ENCODE measurements at regions not wholly inside any gene's neighbourhood (a gene's known extent, or its start where the extent isn't known, plus 50 kb on each side); places are given as distances from the start of the nearest gene placed in this dataset.

- no peak for DNase-seq
Measured at GRCh38 chr13:59478908-59479307, 684.8 kb downstream of the DIAPH3 start.

- no peak for DNase-seq
Measured at GRCh38 chr13:59479629-59480028, 684.1 kb downstream of the DIAPH3 start.

- no peak for DNase-seq
Measured at GRCh38 chr13:59480396-59481259, 683.1 kb downstream of the DIAPH3 start.

- DNase-seq: no peak
Measured at GRCh38 chr13:59483501-59484145, 680.1 kb downstream of the DIAPH3 start.

- DNase-seq: no peak
Measured at GRCh38 chr13:59487883-59488282, 675.8 kb downstream of the DIAPH3 start.

GRCh38 chr13:59488436-59488835 is 675.3 kb downstream of the DIAPH3 start:
- DNase-seq: no peak

- no peak for DNase-seq
Measured at GRCh38 chr13:59490651-59491050, 673.1 kb downstream of the DIAPH3 start.

GRCh38 chr13:59492030-59492636 is 671.6 kb downstream of the DIAPH3 start:
- no peak for DNase-seq

GRCh38 chr13:59493436-59493965 is 670.2 kb downstream of the DIAPH3 start:
- no peak for DNase-seq

- DNase-seq: no peak
Measured at GRCh38 chr13:59494151-59494550, 669.6 kb downstream of the DIAPH3 start.

GRCh38 chr13:59494560-59494970 is 669.2 kb downstream of the DIAPH3 start:
- no peak for DNase-seq

- no peak for DNase-seq
Measured at GRCh38 chr13:59495299-59495698, 668.4 kb downstream of the DIAPH3 start.

GRCh38 chr13:59495936-59496512 is 667.7 kb downstream of the DIAPH3 start:
- DNase-seq: no peak

GRCh38 chr13:59497621-59498247 is 666.0 kb downstream of the DIAPH3 start:
- DNase-seq: no peak

- no peak for DNase-seq
Measured at GRCh38 chr13:59501004-59501403, 662.7 kb downstream of the DIAPH3 start.

GRCh38 chr13:59504407-59504806 is 659.3 kb downstream of the DIAPH3 start:
- no peak for DNase-seq

GRCh38 chr13:59510386-59510785 is 653.3 kb downstream of the DIAPH3 start:
- DNase-seq: no peak

GRCh38 chr13:59513686-59514085 is 650.0 kb downstream of the DIAPH3 start:
- no peak for DNase-seq

GRCh38 chr13:59514316-59514715 is 649.4 kb downstream of the DIAPH3 start:
- no peak for DNase-seq

GRCh38 chr13:59519819-59520218 is 643.9 kb downstream of the DIAPH3 start:
- DNase-seq: no peak

GRCh38 chr13:59521549-59521948 is 642.2 kb downstream of the DIAPH3 start:
- DNase-seq: no peak

GRCh38 chr13:59522652-59523051 is 641.1 kb downstream of the DIAPH3 start:
- DNase-seq: no peak

- no peak for DNase-seq
Measured at GRCh38 chr13:59527500-59527899, 636.2 kb downstream of the DIAPH3 start.

All from stimulated activated naive CD4-positive, alpha-beta T cell treated with Interleukin-2 at 50 U/mL for 16 hours (primary cell).